WTC11 (cell line): ENCODE measurements at regions not wholly inside any gene's neighbourhood (a gene's known extent, or its start where the extent isn't known, plus 50 kb on each side); places are given as distances from the start of the nearest gene placed in this dataset.

Source experiments
- ATAC-seq: fragments of 200-7000 bp; cut with Tn5 transposase; 2 replicates; pipeline ENCODE4 v1.10.0; 2021; ENCODE audit warnings: mild to moderate bottlenecking, moderate library complexity
- CTCF ChIA-PET: fragments of 300-600 bp; sonication (Branson Sonifier 250); formaldehyde crosslinking; loops from one replicate; lab custom pipeline; 2021; ENCODE audit warnings: antibody characterized with exemption; lab: Charles Lee
- POLR2A ChIA-PET: fragments of 350-600 bp; sonication (Branson Sonifier 250); formaldehyde crosslinking; loops from one replicate; lab custom pipeline; 2021; ENCODE audit warnings: antibody characterized with exemption; lab: Charles Lee
- DNase-seq: peaks from one replicate; pipeline ENCODE4 v3.0.0; 2021; ENCODE audit warnings: low spot score
- H3K27ac Mint-ChIP-seq: 2 replicates; pipeline ENCODE4 v1.8.0; 2021; ENCODE audit warnings: mixed read lengths
- H3K27me3 Mint-ChIP-seq: 2 replicates; pipeline ENCODE4 v1.8.0; 2021; ENCODE audit warnings: low read depth, mild to moderate bottlenecking, moderate library complexity, mixed read lengths
- H3K36me3 Mint-ChIP-seq: 2 replicates; pipeline ENCODE4 v1.8.0; 2021; ENCODE audit warnings: mixed read lengths
- H3K4me1 Mint-ChIP-seq: 2 replicates; pipeline ENCODE4 v1.8.0; 2022; ENCODE audit warnings: mixed read lengths
- H3K4me3 Mint-ChIP-seq: 2 replicates; pipeline ENCODE4 v1.8.0; 2021; ENCODE audit warnings: mild to moderate bottlenecking, moderate library complexity, mixed read lengths
- H3K9me3 Mint-ChIP-seq: 2 replicates; pipeline ENCODE4 v1.8.0; 2021; ENCODE audit warnings: mixed read lengths
- ATF1 ChIP-seq: sonication (generic); formaldehyde crosslinking; IDR thresholded peaks from 2 replicates; pipeline ENCODE4 v1.8.1; 2023; ENCODE audit warnings: mild to moderate bottlenecking, moderate library complexity, missing genetic modification reagents
- CBFB ChIP-seq: sonication (generic); formaldehyde crosslinking; IDR thresholded peaks from 2 replicates; pipeline ENCODE4 v1.8.1; 2022; ENCODE audit warnings: mild to moderate bottlenecking, low read depth, missing genetic modification reagents
- FOXJ3 ChIP-seq: sonication (generic); formaldehyde crosslinking; IDR thresholded peaks from 2 replicates; pipeline ENCODE4 v1.9.0; 2021; ENCODE audit warnings: missing genetic modification reagents, mild to moderate bottlenecking, borderline replicate concordance
- FOXK1 ChIP-seq: sonication (generic); formaldehyde crosslinking; IDR thresholded peaks from 2 replicates; pipeline ENCODE4 v1.8.0; 2022; ENCODE audit warnings: mild to moderate bottlenecking, moderate library complexity, missing genetic modification reagents
- GTF2I ChIP-seq: fragments of 250-450 bp; sonication (Bioruptor Pico); conservative IDR thresholded peaks from 2 replicates; pipeline ENCODE4 v1.4.0; 2021; ENCODE audit warnings: mild to moderate bottlenecking
- HMGA2 ChIP-seq: fragments of 250-450 bp; sonication (Bioruptor Pico); IDR thresholded peaks from 2 replicates; pipeline ENCODE4 v1.4.0; 2021; ENCODE audit warnings: mild to moderate bottlenecking, moderate library complexity
- IRF2 ChIP-seq: sonication (generic); formaldehyde crosslinking; IDR thresholded peaks from 2 replicates; pipeline ENCODE4 v1.8.0; 2022; ENCODE audit warnings: low read depth, missing genetic modification reagents, borderline replicate concordance
- JUN ChIP-seq: sonication (generic); formaldehyde crosslinking; IDR thresholded peaks from 2 replicates; pipeline ENCODE4 v1.8.0; 2023; ENCODE audit warnings: mild to moderate bottlenecking, missing genetic modification reagents
- NR1H2 ChIP-seq: sonication (generic); formaldehyde crosslinking; IDR thresholded peaks from 2 replicates; pipeline ENCODE4 v1.9.0; 2021; ENCODE audit warnings: mild to moderate bottlenecking, moderate library complexity, missing genetic modification reagents
- RELA ChIP-seq: sonication (generic); formaldehyde crosslinking; IDR thresholded peaks from 2 replicates; pipeline ENCODE4 v1.8.1; 2022; ENCODE audit warnings: missing genetic modification reagents, mild to moderate bottlenecking, borderline replicate concordance
- SOX15 ChIP-seq: fragments of 250-450 bp; sonication (Bioruptor Pico); IDR thresholded peaks from 2 replicates; pipeline ENCODE4 v1.9.0; 2021; ENCODE audit warnings: mild to moderate bottlenecking
- TEAD4 ChIP-seq: sonication (generic); formaldehyde crosslinking; IDR thresholded peaks from 2 replicates; pipeline ENCODE4 v1.8.0; 2022; ENCODE audit warnings: mild to moderate bottlenecking, missing genetic modification reagents
- ZBTB21 ChIP-seq: sonication (generic); formaldehyde crosslinking; IDR thresholded peaks from 2 replicates; pipeline ENCODE4 v1.8.1; 2023; ENCODE audit warnings: mild to moderate bottlenecking, missing genetic modification reagents, borderline replicate concordance
- ZNF138 ChIP-seq: sonication (generic); formaldehyde crosslinking; conservative IDR thresholded peaks from 2 replicates; pipeline ENCODE4 v1.8.1; 2022; ENCODE audit warnings: mild to moderate bottlenecking, moderate library complexity, missing genetic modification reagents
- ZNF219 ChIP-seq: sonication (generic); formaldehyde crosslinking; IDR thresholded peaks from 2 replicates; pipeline ENCODE4 v1.8.0; 2023; ENCODE audit warnings: missing genetic modification reagents, mild to moderate bottlenecking, borderline replicate concordance
- ZNF396 ChIP-seq: fragments of 250-450 bp; sonication (Bioruptor Pico); IDR thresholded peaks from 2 replicates; pipeline ENCODE4 v1.8.0; 2021; ENCODE audit warnings: mild to moderate bottlenecking, moderate library complexity, borderline replicate concordance
- TF ChIP-seq, protein P1 (sequence below): sonication (generic); formaldehyde crosslinking; IDR thresholded peaks from 2 replicates; pipeline ENCODE4 v1.8.0; 2023; ENCODE audit warnings: missing genetic modification reagents
- TF ChIP-seq, protein P2 (sequence below): sonication (generic); formaldehyde crosslinking; IDR thresholded peaks from 2 replicates; pipeline ENCODE4 v1.8.1; 2023; ENCODE audit warnings: mild to moderate bottlenecking, missing genetic modification reagents, moderate library complexity
- TF ChIP-seq, protein P3 (sequence below): sonication (generic); formaldehyde crosslinking; IDR thresholded peaks from 2 replicates; pipeline ENCODE4 v1.8.0; 2023; ENCODE audit warnings: mild to moderate bottlenecking, missing genetic modification reagents

DNA sequence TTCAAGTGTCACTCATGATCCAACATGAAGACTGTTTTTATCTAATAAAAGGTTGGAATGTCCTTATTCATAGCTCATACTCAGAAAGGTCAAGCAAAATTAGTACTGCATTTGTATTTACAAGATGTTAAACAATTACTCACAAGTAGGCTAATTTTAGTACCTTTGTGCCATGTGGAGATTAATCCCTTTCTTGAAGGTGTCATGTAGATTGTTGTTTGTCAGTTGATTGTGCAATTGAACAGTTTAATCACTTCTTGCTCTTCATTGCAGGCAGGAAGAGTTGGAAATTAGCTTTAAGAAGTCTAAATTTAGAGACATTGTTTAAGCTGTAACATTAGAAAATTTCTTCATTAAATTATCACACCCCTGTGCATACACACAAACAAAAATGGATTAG lies 847.1 kb downstream of the KCNT2 start:
- H3K9me3 Mint-ChIP-seq, result no peaks in the 10 kb centered on the region
- no peak for ATAC-seq
- ChIA-PET POLR2A (no interaction called here), CTCF (interaction anchor here (0.6 kb wide), 1 partner anchor 23 kb away, joined by 3 read pairs; no protein-coding TSS in a partner anchor)
- TF ChIP-seq GTF2I, result no peak
- TF ChIP-seq, protein P1, sequence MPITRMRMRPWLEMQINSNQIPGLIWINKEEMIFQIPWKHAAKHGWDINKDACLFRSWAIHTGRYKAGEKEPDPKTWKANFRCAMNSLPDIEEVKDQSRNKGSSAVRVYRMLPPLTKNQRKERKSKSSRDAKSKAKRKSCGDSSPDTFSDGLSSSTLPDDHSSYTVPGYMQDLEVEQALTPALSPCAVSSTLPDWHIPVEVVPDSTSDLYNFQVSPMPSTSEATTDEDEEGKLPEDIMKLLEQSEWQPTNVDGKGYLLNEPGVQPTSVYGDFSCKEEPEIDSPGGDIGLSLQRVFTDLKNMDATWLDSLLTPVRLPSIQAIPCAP, result no peak
- no peak for DNase-seq
- H3K36me3 Mint-ChIP-seq, result no peaks in the 10 kb centered on the region
- H3K27ac Mint-ChIP-seq, result no peak overlapping the region
- no peaks in the 10 kb centered on the region for H3K4me1 Mint-ChIP-seq
- no peak overlapping the region for H3K4me3 Mint-ChIP-seq
- no peaks in the 10 kb centered on the region for H3K27me3 Mint-ChIP-seq

DNA sequence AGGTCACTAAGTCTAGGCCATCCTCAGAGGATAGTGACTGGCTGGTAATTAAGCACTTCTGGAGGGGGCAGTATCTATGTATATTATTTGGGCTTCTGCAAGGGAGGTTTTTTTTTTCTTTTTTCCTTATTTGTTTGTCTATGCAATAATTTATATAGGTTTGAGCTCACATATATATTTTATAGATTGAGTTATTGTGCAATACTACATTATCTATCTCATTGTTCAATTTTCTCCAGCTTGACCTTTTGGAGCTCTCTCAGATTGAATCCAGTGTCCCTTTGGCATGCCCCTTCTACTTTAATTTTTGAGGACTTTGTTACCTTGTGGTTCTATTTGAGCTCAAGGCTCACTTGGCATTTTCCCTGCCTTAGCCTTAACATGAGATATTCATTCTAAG lies 852.1 kb downstream of the KCNT2 start:
- peaks cover 6% of the 10 kb centered on the region for H3K9me3 Mint-ChIP-seq
- DNase-seq, result no peak
- ChIA-PET CTCF (interaction anchor here (0.6 kb wide), 1 partner anchor 1353 kb away, joined by 3 read pairs; no protein-coding TSS in a partner anchor), POLR2A (no interaction called here)
- H3K27ac Mint-ChIP-seq, result no peak overlapping the region
- no peak for TF ChIP-seq NR1H2 (CRISPR knock-in tag)
- no peak for TF ChIP-seq RELA (CRISPR knock-in tag)
- TF ChIP-seq ATF1 (CRISPR knock-in tag), result no peak
- TF ChIP-seq, protein P2, sequence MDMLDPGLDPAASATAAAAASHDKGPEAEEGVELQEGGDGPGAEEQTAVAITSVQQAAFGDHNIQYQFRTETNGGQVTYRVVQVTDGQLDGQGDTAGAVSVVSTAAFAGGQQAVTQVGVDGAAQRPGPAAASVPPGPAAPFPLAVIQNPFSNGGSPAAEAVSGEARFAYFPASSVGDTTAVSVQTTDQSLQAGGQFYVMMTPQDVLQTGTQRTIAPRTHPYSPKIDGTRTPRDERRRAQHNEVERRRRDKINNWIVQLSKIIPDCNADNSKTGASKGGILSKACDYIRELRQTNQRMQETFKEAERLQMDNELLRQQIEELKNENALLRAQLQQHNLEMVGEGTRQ, result no peak
- no peak for TF ChIP-seq ZBTB21 (CRISPR knock-in tag)
- no peak for TF ChIP-seq SOX15
- no peaks in the 10 kb centered on the region for H3K4me1 Mint-ChIP-seq
- no peaks in the 10 kb centered on the region for H3K27me3 Mint-ChIP-seq
- ATAC-seq, result no peak
- peaks cover 5% of the 10 kb centered on the region for H3K36me3 Mint-ChIP-seq
- H3K4me3 Mint-ChIP-seq, result no peak overlapping the region

DNA sequence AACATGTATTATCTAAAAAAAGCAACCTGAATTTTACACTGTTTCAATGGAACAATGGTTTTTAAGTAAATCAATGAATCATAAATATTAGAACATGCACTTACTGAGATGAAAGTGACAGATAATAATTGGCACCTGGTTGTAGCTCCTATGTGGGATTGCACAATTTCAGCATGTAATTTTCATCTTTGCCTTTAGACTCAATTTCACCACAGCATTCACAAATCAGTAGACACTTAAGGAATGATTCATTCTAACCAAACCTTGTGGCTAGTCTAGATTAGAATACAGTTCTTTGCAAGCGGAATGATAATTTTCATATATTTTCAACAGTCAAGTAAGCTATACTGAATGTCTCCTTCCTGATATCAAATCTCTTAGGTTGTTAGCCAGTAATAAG lies 853.4 kb downstream of the KCNT2 start:
- Mint-ChIP-seq H3K27ac (no peak overlapping the region), H3K4me1 (peaks cover 6% of the 10 kb centered on the region), H3K4me3 (no peak overlapping the region), H3K27me3 (no peaks in the 10 kb centered on the region), H3K9me3 (peaks cover 6% of the 10 kb centered on the region), H3K36me3 (peaks cover 5% of the 10 kb centered on the region)
- ATAC-seq (no peak), DNase-seq (no peak)
- POLR2A ChIA-PET, result no interaction called here
- TF ChIP-seq FOXK1 (CRISPR knock-in tag) (no peak), IRF2 (CRISPR knock-in tag) (no peak), RELA (CRISPR knock-in tag) (no peak), FOXJ3 (CRISPR knock-in tag) (no peak), ZNF219 (no peak), ZBTB21 (CRISPR knock-in tag) (no peak), TEAD4 (CRISPR knock-in tag) (no peak), NR1H2 (CRISPR knock-in tag) (no peak), JUN (no peak)
- TF ChIP-seq, protein P3, sequence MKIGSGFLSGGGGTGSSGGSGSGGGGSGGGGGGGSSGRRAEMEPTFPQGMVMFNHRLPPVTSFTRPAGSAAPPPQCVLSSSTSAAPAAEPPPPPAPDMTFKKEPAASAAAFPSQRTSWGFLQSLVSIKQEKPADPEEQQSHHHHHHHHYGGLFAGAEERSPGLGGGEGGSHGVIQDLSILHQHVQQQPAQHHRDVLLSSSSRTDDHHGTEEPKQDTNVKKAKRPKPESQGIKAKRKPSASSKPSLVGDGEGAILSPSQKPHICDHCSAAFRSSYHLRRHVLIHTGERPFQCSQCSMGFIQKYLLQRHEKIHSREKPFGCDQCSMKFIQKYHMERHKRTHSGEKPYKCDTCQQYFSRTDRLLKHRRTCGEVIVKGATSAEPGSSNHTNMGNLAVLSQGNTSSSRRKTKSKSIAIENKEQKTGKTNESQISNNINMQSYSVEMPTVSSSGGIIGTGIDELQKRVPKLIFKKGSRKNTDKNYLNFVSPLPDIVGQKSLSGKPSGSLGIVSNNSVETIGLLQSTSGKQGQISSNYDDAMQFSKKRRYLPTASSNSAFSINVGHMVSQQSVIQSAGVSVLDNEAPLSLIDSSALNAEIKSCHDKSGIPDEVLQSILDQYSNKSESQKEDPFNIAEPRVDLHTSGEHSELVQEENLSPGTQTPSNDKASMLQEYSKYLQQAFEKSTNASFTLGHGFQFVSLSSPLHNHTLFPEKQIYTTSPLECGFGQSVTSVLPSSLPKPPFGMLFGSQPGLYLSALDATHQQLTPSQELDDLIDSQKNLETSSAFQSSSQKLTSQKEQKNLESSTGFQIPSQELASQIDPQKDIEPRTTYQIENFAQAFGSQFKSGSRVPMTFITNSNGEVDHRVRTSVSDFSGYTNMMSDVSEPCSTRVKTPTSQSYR (CRISPR knock-in tag), result no peak
- CTCF ChIA-PET, result no interaction called here

DNA sequence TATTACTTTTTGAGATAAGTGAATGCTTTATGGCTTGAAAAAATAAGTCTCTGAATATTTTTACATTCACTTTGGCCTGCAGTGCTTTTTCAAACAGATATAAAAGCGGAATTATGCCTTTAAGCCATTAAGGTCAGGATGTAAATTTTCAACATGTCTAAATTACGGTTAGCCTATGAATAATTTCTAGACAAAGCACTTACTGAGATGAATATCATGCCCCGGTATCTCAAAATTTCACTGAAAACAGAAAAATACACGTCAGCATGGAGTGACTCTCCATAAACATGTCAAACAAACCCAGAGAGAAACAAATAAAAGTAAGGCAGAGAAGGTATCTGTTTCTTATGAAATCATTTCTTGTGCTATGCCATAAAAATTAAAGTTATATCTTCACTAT lies 853.9 kb downstream of the KCNT2 start:
- DNase-seq, result no peak
- no peaks in the 10 kb centered on the region for H3K27me3 Mint-ChIP-seq
- peaks cover 8% of the 10 kb centered on the region for H3K4me1 Mint-ChIP-seq
- TF ChIP-seq CBFB (CRISPR knock-in tag) (no peak), ZNF138 (CRISPR knock-in tag) (no peak), ZNF396 (no peak), HMGA2 (CRISPR knock-in tag) (no peak)
- ChIA-PET CTCF (no interaction called here), POLR2A (no interaction called here)
- peaks cover 5% of the 10 kb centered on the region for H3K36me3 Mint-ChIP-seq
- peaks cover 6% of the 10 kb centered on the region for H3K9me3 Mint-ChIP-seq
- H3K4me3 Mint-ChIP-seq, result no peak overlapping the region
- ATAC-seq, result no peak
- H3K27ac Mint-ChIP-seq, result no peak overlapping the region
